Breast epithelium (tissue), 4 donors: ENCODE measurements at regions not wholly inside any gene's neighbourhood (a gene's known extent, or its start where the extent isn't known, plus 50 kb on each side); places are given as distances from the start of the nearest gene placed in this dataset.
A peak's percentile ranks its signal among the peaks of the same experiment; 100 is the strongest.
"Not testable (repeated sequence)": the region's sequence is repeated elsewhere in the genome, so short reads cannot be mapped to it uniquely, and the experiment has no call there.

Source experiments
- DNase-seq, 2 donors: peaks; one replicate each; pipeline ENCODE4 v3.0.0-alpha.2; 2019; ENCODE audit warnings: low spot score in 2 of 2
- H3K27ac ChIP-seq, 2 donors: fragments of 200-600 bp; sonication (generic) in 1 of 2; one replicate each; pipeline ENCODE4 v1.5.1; 2016 to 2019; ENCODE audit warnings: mild to moderate bottlenecking in 1 of 2
- H3K27me3 ChIP-seq, 2 donors: fragments of 200-600 bp; sonication (generic) in 1 of 2; one replicate each; pipeline versions ENCODE4 v1.5.1 to v1.6.0; 2017 to 2019; ENCODE audit warnings: control low read depth in 1 of 2, mild to moderate bottlenecking in 1 of 2
- H3K36me3 ChIP-seq: fragments of 200-600 bp; one replicate; pipeline ENCODE4 v1.5.1; 2019
- H3K4me1 ChIP-seq, 2 donors: fragments of 200-600 bp; sonication (generic); one replicate each; pipeline ENCODE4 v1.5.1; 2016 to 2019; ENCODE audit warnings: control low read depth in 1 of 2
- H3K4me3 ChIP-seq, 3 donors: fragments of 200-600 bp; sonication (generic); 1 replicate in 2 of 3; 2 replicates in 1 of 3; pipeline ENCODE4 v1.5.1; 2016 to 2019; ENCODE audit warnings: mild to moderate bottlenecking in 3 of 3, moderate library complexity in 2 of 3
- H3K9me3 ChIP-seq, 2 donors: fragments of 200-600 bp; sonication (generic) in 1 of 2; one replicate each; pipeline ENCODE4 v1.5.1; 2016 to 2019; ENCODE audit warnings: control low read depth in 1 of 2
- CTCF ChIP-seq, 3 donors: fragments of 450-650 bp; IDR thresholded peaks; one replicate each; pipeline ENCODE4 v1.5.1; 2016 to 2017; ENCODE audit warnings: antibody characterized with exemption in 3 of 3, mild to moderate bottlenecking in 3 of 3, moderate library complexity in 3 of 3
- POLR2A ChIP-seq: fragments of 450-650 bp; IDR thresholded peaks from one replicate; pipeline ENCODE4 v1.6.1; 2016; ENCODE audit warnings: antibody characterized with exemption, mild to moderate bottlenecking, moderate library complexity
- POLR2AphosphoS5 ChIP-seq, 3 donors: sonication (generic); formaldehyde crosslinking; IDR thresholded peaks; one replicate each; pipeline ENCODE4 v1.6.1; 2017; ENCODE audit warnings: antibody characterized with exemption in 3 of 3
- intact Hi-C: fragments of 100-400 bp; cut with DNase I; formaldehyde crosslinking; loops from one replicate; pipeline ENCODE4 v1.15.1; 2023; ENCODE audit warnings: low total_unique reads

- Histone ChIP-seq H3K9me3 (no peaks in the 10 kb centered on the region), H3K4me1 (peaks cover 3 to 4% of the 10 kb centered on the region in 2 donors), H3K27me3 (no peaks in the 10 kb centered on the region), H3K27ac (no peak overlapping the region), H3K4me3 (no peak overlapping the region), H3K36me3 (no peaks in the 10 kb centered on the region)
- no peak for DNase-seq
- TF ChIP-seq POLR2AphosphoS5 (IDR thresholded peaks at IDR 0.05) (no peak), CTCF (IDR thresholded peaks at IDR 0.05) (no peak)
- intact Hi-C loops: no loop called here
These were observed 74.1 kb upstream of the CHD2 start for GRCh38 chr15:92825985-92826384.

- H3K36me3 ChIP-seq, DNase-seq, H3K9me3 ChIP-seq, H3K4me3 ChIP-seq, H3K27me3 ChIP-seq, H3K4me1 ChIP-seq, intact Hi-C loops: not testable (repeated sequence)
- peak overlapping the region in 1 of 2 donors; percentile 11 for H3K27ac ChIP-seq
These were observed 72.1 kb upstream of the CHD2 start for GRCh38 chr15:92827991-92828390.

GRCh38 chr15:92829875-92830274 lies 70.2 kb upstream of the CHD2 start:
- DNase-seq: no peak
- Histone ChIP-seq H3K4me3 (no peak overlapping the region), H3K27me3 (no peaks in the 10 kb centered on the region), H3K4me1 (peaks cover 6% of the 10 kb centered on the region in 2 donors), H3K27ac (peak overlapping the region; percentile 60 to 95), H3K9me3 (no peaks in the 10 kb centered on the region), H3K36me3 (no peaks in the 10 kb centered on the region)
- intact Hi-C loops: loop anchor here (10.0 kb wide), 1 partner anchor 1365 kb away; no protein-coding TSS in a partner anchor
- TF ChIP-seq POLR2A (no peak), POLR2AphosphoS5 (IDR thresholded peaks at IDR 0.05) (no peak), CTCF (IDR thresholded peaks at IDR 0.05) (no peak)

- H3K9me3 ChIP-seq: no peaks in the 10 kb centered on the region
- no peak for DNase-seq
- no peaks in the 10 kb centered on the region for H3K36me3 ChIP-seq
- intact Hi-C loops: loop anchor here (10.0 kb wide), 1 partner anchor 1366 kb away; no protein-coding TSS in a partner anchor
- TF ChIP-seq CTCF (IDR thresholded peaks at IDR 0.05): no peak
- peak overlapping the region in 2 of 3 donors; percentile 39 to 52 for H3K4me3 ChIP-seq
- peaks cover 6% of the 10 kb centered on the region in 2 donors for H3K4me1 ChIP-seq
- H3K27ac ChIP-seq: peak overlapping the region; percentile 92 to 95
- H3K27me3 ChIP-seq: no peaks in the 10 kb centered on the region
These were observed 68.8 kb upstream of the CHD2 start for GRCh38 chr15:92831336-92831654.

GRCh38 chr15:92831655-92832328 lies 68.3 kb upstream of the CHD2 start:
- H3K9me3 ChIP-seq: no peaks in the 10 kb centered on the region
- H3K27ac ChIP-seq: peak overlapping the region; percentile 92 to 95
- intact Hi-C loops: loop anchor here (10.0 kb wide), 1 partner anchor 1367 kb away; no protein-coding TSS in a partner anchor
- peak overlapping the region; percentile 18 to 52 (median 39) for H3K4me3 ChIP-seq
- peak; percentile 82 to 94 for DNase-seq
- TF ChIP-seq CTCF (IDR thresholded peaks at IDR 0.05) (no peak), POLR2AphosphoS5 (IDR thresholded peaks at IDR 0.05) (peak; percentile 83 to 93 (median 85)), POLR2A (peak; percentile 45)
- H3K4me1 ChIP-seq: peaks cover 6% of the 10 kb centered on the region in 2 donors
- H3K27me3 ChIP-seq: no peaks in the 10 kb centered on the region
- H3K36me3 ChIP-seq: no peaks in the 10 kb centered on the region
